Upper lobe of left lung (tissue), 4 donors: ENCODE measurements at regions not wholly inside any gene's neighbourhood (a gene's known extent, or its start where the extent isn't known, plus 50 kb on each side); places are given as distances from the start of the nearest gene placed in this dataset.

Source experiments
- EP300 ChIP-seq, 4 donors: sonication (generic); formaldehyde crosslinking; IDR thresholded peaks; one replicate each; pipeline ENCODE4 v1.5.1; 2017; ENCODE audit warnings: antibody characterized with exemption in 4 of 4, control low read depth in 2 of 4
- TF ChIP-seq, protein P1 (sequence below), 6 experiments: fragments of 450-650 bp in 4 of 6; fragments of 200-600 bp in 2 of 6; sonication (generic) in 2 of 6; IDR thresholded peaks; one replicate each; pipeline ENCODE4 v1.5.1; 2016 to 2019; ENCODE audit warnings: antibody characterized with exemption in 6 of 6

DNA sequence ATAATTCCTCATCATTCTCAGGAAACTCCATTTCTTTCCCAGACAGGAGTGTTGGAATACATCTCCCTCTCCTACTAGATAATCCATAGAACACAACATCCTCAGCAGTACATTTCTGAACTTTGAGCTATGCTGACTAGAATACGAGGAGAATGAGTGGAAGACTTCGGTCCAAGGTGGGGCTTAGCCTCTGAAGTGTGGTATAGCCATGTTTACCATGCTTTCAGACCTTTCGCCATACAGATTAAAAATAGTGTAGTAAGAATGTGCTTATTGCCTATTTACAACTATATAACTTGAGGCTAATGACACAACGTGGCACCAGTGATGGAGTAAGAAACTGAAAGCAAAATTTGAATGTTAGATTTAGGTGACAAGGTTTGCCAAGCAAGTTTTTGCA lies 184.5 kb upstream of the KRR1 start:
- TF ChIP-seq, protein P1, sequence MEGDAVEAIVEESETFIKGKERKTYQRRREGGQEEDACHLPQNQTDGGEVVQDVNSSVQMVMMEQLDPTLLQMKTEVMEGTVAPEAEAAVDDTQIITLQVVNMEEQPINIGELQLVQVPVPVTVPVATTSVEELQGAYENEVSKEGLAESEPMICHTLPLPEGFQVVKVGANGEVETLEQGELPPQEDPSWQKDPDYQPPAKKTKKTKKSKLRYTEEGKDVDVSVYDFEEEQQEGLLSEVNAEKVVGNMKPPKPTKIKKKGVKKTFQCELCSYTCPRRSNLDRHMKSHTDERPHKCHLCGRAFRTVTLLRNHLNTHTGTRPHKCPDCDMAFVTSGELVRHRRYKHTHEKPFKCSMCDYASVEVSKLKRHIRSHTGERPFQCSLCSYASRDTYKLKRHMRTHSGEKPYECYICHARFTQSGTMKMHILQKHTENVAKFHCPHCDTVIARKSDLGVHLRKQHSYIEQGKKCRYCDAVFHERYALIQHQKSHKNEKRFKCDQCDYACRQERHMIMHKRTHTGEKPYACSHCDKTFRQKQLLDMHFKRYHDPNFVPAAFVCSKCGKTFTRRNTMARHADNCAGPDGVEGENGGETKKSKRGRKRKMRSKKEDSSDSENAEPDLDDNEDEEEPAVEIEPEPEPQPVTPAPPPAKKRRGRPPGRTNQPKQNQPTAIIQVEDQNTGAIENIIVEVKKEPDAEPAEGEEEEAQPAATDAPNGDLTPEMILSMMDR (IDR thresholded peaks at IDR 0.05) = no peak
- no peak for TF ChIP-seq EP300 (IDR thresholded peaks at IDR 0.05)
